Cerebellar cortex (tissue), 1 donor: ENCODE measurements at regions not wholly inside any gene's neighbourhood (a gene's known extent, or its start where the extent isn't known, plus 50 kb on each side); places are given as distances from the start of the nearest gene placed in this dataset.

ENCODE experiments used
- DNase-seq: peaks from one replicate; pipeline ENCODE4 v3.0.0-alpha.2; 2015; ENCODE audit warnings: low spot score

DNA sequence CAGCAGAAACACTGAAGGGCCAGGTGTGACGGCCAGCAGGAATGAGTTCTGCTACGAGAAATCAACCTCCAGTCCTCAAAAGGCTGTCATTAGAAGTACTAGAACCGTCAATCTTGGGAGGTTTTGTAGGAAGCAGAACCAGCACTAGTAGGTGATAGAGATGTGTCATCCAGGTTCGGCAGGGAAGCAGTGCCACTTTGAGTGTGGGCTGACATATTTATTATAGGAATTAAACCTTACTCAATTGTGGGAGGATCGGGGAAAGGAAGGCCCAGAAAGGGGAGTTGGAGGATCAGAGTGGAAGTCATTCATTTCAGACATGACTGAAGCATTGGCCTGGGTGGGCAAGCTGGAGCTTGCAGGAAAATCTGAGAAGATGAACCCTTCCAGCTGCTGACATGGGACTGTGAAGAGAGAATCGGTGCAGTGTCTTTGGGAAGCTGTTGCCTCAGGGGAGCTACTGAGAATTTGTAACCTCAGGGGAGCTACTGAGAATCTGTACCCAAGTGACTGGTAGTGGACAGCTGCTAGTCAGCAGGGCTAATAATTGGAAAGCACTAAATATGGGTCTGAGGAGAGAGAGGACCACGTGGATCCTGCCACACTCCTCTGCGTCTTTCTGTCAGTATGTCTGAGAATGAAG is 177.4 kb downstream of the SPRY1 start:
- DNase-seq, result no peak

DNA sequence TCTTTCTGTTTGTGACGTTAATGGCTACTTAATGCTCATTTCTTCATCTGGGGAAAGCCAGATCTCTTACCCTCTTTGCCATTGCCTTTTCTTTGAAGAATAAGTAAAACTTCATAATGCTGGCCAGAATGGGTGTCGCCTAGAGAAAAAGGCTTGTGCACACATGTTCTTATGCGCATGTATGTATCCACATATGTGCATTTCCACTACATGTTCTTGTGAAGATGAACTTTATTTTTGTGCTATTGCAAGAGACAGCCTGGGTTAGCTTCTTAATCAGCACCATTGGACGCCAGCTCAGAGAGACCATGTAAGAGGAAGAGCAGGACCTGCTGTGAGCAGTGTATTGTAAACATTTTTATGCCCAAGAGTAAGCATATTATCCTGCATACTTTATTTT is 178.7 kb downstream of the SPRY1 start:
- no peak for DNase-seq

DNA sequence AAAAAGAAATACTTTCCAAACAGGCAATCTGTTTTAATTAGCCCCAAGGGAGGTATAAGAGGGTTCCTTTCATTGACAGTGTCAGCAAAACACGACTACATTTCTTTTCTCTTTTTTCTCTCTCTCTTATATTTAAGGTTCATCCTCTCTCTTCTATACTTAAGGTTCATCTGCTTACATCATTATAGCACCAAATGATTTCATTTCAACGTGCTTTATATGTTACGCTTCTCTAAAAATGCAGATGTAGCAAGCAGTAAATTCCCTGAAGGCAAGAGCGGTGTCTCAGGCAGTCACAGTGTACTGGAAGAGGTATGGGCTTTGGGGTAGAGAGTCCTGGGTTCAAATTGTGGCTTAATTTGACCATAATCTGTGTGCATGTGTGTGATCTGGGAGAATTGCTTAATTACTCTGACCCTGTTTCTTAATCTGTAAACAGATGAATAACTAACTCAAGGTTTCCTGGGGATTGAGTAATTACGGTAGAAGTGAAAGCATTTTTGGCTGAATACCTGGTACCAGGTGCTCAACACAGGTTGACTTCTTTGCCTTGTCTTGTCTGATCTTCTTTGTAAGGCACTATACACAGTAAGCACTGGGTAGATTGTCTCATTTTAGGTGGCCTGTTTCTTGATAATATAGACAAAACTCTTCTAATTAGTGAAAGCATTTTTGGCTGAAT is 180.8 kb downstream of the SPRY1 start:
- no peak for DNase-seq

DNA sequence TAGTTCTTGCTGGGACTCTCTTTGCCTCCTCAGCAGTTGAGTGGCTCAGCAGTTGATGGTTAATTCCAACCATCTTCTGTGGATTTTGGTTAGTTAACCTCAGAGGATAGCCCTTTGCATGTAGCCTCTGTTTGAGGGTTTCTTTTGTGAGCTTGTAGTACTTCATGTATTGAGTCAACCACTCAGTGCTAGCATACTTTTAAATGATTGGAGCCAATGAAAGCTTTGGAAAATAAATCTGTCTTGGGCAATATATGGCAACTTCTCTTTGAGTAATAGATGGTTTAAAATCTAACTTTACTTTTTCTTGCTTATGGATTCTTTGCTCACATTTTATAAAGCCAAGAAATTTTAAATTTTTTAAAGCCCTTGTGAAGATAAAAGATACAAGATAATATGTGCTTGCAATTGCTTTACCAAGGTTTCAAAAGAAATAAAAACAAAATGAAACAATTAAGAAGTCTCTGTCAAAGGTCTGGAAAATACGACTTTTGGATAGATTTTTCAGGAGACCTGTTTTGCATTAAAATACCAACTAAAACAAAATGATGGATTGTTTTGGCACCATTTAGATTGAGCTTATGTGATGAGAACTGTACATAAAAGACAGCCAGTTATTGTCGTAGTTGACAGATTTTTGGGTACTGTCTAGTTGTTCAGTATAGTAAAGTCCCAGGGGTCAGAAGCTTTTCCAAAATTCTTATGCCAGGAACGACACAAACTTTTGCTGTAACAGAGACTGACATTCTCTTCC is 181.9 kb downstream of the SPRY1 start:
- DNase-seq, result no peak

DNA sequence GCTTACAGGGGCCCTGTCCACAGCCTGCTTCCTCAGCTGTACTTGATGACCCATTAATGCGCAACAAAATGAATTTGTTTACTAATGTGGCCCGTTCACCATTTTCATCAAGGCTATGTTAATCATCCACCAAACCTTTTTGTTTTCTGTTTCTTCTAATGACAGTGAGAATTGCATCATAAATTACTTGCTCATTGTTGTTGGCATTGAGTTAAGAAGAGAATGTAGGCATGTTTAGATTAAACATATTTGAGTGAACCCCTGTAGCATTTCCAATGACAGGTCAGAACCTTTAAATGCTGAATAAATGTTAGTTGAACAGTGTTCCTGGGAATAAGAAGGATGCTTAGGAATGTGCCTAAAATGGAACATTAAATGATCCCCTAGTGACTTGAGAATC is 183.4 kb downstream of the SPRY1 start:
- DNase-seq, result no peak

DNA sequence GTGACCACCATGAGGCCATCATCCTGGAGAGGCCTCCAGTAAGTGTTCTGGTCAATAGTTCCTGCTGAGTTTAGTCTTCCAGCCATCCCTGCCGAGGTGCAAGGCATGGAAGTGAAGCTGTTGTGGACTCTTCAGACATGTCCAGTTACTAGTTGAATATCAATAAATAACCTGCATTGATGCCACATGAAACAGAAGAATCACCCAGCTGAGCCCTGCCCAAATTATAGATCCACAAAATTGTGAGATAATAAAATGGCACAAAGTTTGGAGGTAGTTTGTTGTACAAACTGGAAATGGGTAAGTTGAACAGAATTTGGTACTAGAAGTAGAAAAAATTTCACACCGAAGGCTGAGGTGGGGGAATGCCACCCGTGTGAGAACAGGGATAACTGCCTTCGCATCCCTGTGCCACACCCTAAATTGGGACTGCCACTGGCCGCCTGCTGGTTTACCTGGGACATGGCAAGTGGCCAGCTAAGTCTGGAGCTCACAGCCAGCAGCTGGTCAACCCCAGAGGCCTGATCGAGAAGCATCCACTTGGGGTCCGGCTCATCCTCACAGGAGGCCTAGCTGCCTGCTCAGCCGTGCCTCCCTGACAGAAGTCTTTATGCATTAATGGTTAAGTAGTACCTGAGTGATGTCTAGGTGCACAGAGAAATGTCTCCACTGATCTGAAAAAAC is 184.5 kb downstream of the SPRY1 start:
- DNase-seq, result no peak

DNA sequence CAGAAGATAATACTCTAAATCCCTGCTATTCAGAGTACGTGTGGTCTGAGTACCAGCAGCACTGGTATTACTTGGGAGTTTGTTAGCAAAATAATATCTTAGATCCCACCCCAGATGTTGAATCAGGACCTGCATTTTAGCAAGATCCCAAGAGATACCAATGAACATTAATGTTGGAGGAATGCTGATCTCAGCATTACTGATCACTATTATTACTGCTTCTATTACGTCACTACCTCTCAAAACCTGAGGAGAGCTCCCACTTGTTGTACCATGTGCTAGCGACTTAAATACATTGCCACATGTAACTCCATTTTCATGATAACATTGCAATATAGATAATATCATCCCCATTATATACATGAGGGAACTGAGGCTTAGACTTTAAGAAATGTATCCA is 185.2 kb downstream of the SPRY1 start:
- no peak for DNase-seq

DNA sequence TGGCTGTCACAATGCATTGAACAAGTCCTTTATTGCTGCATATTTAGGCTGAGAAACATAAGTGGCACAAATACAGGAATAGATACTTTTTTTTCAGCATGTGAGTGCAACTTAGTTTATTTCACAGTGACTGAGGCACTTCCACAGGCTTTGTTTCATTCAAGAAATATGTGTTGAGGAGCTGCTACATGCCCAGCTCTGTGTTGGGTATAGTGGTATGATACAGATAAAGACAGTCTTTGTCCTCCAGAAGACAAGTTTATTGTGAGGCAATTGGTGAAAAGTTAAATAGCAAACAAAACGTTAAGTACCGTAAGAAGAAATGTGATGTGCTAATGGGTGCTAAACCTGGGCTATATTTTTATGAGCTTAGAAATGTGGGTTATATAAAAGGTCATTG is 186.4 kb downstream of the SPRY1 start:
- DNase-seq, result no peak

DNA sequence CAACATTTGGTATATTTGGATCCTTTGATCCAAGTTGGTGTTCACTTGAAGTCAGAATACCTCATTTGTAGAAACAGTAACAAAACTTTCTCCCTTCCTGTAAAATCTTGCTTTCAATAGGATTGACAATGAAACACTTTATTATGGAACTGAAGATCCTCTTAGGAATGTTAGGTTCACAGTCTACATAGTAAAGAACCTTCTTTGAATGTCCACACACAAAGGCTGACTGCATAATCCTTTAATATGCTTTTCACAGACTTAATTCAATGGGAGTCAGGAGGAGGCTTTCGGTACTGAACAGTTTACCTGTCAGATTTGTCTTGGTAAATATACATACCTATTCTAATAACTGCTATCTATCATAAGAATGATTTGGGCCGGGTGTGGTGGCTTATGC is 188.5 kb downstream of the SPRY1 start:
- DNase-seq, result no peak

DNA sequence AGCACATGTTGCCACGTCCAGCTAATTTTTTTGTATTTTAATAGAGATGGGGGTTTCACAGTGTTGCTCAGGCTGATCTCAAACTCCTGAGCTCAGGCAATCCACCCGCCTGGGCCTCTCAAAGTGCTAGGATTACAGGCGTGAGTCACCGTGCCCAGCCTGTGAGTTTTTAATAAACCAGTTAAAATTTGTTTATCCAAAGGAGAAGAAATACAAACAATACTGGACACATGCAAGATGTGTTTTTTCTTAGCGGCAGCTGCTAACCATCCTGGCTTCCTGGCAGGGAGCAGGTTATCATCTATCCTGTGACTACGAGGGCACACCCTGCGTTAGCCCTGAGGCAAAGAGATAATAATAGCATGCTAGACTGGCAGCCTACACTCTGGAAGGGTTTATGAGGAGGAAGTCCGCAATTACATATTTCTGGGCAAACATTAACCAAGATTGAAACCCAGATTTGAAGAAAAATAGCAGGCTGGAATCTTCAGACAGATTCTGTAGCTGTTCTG is 191.4 kb downstream of the SPRY1 start:
- DNase-seq, result no peak

DNA sequence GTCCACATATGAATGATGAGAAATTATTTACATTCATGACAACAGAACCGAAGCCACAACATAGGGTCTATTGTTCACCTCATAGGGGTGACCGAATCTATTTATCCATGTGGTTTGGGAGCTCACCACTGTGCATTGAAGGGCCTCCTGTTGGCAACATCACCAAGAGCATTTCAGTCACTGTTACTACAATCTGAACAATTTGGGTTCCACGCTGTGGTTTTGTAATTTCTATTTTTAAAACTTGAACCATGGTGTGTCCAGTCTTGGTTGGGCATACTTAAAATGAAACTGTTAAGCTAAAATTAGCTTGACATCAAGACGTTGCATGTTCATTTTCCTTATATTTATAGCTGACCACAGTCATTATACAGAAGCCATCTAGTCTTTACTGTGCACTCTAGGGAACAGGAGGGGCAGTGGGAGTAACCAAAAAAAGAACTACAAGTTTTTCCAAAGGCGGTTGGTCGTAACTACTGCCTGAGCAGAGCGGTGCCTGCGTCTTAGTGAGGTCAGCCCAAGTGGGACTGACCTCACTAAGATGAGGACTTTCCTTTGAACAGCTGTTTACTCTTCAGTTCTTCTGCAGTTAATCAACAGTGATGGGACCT is 192.1 kb downstream of the SPRY1 start:
- DNase-seq, result peak; percentile 58

DNA sequence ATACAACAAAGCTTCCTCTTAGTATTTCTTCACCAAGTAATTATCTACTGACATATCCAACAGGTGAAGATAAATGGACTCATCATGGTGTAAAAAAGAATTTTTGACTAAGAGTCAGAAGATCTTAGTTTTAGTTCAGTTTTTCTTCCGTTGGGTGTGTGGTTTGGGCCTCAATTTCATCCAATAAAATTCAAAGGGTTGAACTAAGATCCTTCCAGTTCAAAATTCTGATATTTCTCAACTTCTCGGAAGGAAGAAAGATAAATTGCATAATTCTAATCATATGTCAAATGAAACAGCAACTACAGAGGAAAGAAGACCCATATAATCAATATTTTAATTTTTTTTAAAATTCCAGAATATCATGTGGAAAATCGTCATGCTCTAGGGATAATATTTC is 192.7 kb downstream of the SPRY1 start:
- no peak for DNase-seq

DNA sequence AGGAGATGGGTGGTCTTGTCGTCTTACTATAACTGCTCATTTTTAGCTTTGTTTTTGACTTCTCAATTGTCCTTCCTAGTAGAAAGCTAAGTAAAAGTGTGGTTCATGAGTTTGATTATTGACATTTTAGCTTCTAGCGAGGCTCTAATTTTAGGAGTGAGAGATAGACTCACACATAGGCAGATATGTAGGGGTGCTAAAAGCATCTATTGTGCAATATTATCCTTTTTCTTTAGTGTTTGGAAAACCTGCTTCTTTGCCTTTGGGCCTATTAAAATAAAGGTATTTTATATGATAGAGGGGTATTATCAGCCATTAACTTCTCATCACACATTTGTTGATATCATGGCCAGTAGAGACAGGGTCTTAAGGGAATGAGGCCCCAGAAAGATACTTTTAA is 195.3 kb downstream of the SPRY1 start:
- DNase-seq, result no peak

DNA sequence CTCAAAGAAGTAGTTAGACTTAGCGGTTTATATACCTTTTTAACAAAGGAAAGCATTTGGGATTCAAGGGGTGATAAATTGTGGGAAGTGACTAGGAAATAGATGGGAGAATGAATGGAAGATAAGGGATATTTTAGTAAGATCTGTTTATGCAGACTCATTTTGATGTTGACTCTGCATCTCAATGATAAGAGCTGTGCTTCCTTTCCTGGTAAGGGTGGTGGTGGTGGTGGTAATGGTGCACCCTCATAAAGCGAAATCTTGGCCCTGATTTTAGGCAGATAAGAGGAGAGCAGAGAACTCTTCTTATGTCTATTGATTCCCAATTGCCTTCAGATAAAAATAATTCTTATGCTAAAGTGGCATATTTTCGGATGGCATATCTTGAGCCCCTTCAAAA is 197.1 kb downstream of the SPRY1 start:
- DNase-seq, result no peak

DNA sequence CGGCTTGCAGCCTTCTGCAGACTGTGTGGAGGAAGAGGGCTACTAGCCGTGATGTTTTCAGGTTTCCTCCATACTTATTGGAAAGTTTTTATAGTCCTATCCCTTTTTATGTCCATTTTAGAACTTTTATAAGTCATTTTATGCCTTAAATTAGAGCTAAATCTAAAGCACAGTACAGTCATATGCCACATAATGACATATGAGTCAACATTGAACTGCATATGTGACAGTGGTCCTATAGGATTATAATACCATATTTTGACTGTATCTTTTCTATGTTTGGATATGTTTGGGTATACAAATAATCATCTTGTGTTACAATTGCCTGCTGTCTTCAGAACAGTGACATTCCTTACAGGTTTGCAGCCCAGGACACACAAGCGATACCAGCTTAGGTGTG is 200.2 kb downstream of the SPRY1 start:
- no peak for DNase-seq

DNA sequence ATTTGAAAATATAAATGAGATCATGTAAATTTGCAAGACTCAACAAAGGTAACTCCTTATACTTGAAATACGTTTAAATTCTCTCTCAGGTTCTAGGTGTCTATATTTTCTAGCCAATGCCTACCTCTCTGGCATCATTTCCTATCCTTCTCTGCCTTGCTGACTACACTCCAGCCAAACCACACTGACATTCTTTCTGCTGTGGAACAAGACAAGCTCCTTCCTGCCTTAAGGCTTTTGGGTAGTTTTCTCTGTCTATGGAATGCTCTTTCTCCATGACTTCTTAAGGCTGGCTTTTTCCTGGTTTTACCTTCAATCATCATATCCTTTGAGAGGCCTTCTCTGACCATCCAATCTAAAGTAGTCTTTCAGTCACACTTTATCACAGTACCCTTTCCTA is 201.0 kb downstream of the SPRY1 start:
- no peak for DNase-seq

DNA sequence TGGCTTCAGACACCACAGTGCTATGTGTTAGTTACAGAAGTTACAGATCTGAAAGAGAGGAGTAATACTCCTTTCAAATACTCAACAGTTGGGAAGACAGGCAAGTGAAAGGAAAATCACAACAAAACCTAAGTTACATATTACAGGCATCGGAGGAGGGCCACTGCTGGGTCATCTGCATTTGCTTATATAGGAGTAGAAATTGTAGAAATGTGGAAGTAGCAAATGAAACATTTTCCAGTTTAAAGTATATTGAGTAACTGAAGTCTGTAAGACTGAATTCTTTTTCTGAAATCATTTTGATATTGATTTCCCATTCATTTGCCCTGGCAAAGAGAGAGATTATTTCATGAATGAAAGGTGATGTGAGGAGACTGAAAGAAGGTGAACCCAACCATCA is 201.7 kb downstream of the SPRY1 start:
- DNase-seq, result no peak

DNA sequence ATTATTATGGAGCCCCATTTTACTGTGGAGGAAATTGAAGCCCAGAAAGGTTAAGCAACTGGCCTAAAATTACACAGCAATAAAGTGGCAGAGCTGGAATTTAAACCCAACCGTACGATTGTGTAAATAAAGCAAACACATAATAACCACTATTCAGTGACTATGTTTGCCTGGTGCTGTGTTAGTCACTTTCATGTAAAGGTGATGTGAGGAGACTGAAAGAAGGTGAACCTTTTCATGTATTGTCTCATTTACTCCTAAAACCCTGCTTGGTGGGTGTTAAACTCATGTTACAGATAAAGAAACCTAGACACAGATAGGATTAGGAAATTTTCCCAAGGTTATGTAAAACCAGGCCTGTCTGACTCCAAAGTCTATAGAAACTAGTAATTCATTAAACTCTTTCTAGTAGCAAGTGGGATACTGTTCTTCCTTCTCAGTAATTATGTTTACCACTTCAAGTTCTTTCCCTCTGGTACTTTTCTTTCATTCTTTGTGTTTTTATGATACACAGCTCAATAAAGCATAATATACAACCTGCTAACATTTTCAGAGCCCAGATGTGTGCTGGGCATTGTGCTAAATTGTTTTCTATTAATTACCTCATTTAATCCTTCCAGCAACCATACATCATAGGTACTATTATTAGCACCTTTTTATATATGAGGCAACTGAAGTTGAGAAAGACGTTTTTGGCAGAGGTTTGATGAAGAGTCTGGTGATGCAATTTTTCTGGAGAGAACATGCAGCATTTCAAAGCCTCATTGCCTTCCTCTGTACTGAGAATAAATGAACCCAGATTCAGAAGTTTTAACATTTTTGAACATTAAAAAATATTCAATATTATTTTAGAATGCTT is 202.7 kb downstream of the SPRY1 start:
- DNase-seq, result no peak

DNA sequence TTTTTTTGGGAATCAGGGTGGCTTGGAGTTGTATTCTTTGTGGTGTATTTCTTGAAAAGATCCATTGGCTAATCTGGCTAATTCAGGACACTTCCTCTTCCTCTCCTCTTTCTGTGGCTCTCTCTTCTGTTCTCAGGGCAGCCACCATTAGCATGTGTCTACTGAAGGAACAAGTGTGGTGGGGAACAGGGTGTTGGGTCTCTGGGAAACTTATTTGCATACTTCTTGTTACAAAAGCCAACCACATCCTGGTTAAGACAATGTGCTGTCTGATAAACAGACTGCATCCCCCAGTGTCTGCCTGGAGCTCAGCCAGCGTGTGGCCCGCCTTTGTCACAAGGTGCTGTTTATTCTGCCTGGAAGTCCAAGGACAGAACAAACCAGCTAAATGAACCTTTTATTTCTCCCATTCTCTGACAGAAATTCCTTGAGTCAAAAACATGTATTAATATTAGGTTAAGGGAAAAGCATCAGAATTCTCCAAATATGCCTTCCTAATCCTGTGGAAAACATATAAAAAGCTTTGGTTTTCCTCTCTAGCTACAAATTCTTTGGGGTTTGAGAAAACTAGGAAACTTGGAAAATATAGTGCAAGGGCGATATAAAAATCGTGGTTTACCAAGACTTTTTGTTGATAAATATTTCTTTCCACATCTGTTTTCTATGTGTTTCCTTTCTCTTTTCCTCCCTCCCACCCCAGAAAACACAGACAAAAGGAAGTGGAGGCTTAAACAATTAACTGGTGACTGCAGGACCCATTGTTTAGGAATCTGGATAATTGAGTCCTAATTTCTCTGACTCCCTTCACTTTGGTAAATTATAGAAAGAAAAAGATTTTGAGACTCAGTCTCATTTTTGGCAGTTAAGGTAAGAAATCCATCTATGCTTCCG is 203.6 kb downstream of the SPRY1 start:
- peak; percentile 56 for DNase-seq
